ENCODE measurements at regions not wholly inside any gene's neighbourhood (a gene's known extent, or its start where the extent isn't known, plus 50 kb on each side); places are given as distances from the start of the nearest gene placed in this dataset.

- no peak overlapping the region for H3K4me3 ChIP-seq (replicated peaks in 1 of 4; ENCODE audit: control extremely low read depth in 1 of 4, insufficient read depth in 1 of 4, low read depth in 3 of 4, low read length in 4 of 4)
- H3K9me3 ChIP-seq (ENCODE audit: control insufficient read depth, insufficient read depth, low read depth, low read length): no peaks in the 10 kb centered on the region
- H2AFZ ChIP-seq (ENCODE audit: low read length): no peak overlapping the region
- no peak overlapping the region for H3K9ac ChIP-seq (ENCODE audit: insufficient read depth, low read length)
- DNase-seq (ENCODE audit: low read depth in 2 of 2): peak in 1 of 2 donors; percentile 74
- no peak for TF ChIP-seq EZH2 (IDR thresholded peaks at IDR 0.05; ENCODE audit: low read length, missing control alignments)
- TF ChIP-seq, protein P1, sequence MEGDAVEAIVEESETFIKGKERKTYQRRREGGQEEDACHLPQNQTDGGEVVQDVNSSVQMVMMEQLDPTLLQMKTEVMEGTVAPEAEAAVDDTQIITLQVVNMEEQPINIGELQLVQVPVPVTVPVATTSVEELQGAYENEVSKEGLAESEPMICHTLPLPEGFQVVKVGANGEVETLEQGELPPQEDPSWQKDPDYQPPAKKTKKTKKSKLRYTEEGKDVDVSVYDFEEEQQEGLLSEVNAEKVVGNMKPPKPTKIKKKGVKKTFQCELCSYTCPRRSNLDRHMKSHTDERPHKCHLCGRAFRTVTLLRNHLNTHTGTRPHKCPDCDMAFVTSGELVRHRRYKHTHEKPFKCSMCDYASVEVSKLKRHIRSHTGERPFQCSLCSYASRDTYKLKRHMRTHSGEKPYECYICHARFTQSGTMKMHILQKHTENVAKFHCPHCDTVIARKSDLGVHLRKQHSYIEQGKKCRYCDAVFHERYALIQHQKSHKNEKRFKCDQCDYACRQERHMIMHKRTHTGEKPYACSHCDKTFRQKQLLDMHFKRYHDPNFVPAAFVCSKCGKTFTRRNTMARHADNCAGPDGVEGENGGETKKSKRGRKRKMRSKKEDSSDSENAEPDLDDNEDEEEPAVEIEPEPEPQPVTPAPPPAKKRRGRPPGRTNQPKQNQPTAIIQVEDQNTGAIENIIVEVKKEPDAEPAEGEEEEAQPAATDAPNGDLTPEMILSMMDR (conservative IDR thresholded peaks at IDR 0.05 in 1 of 2, IDR thresholded peaks at IDR 0.05 in 1 of 2; ENCODE audit: low read depth in 1 of 2, low read length in 2 of 2): no peak
- no peaks in the 10 kb centered on the region for H3K4me1 ChIP-seq (ENCODE audit: control insufficient read depth, extremely low read depth, insufficient read depth, low read length)
- peaks cover 3% of the 10 kb centered on the region for H3K27me3 ChIP-seq (ENCODE audit: control insufficient read depth, insufficient read depth, low read length)
- H3K79me2 ChIP-seq (ENCODE audit: control insufficient read depth, insufficient read depth, low read length): no peaks in the 10 kb centered on the region
- H3K27ac ChIP-seq (ENCODE audit: insufficient read depth, low read length): no peak overlapping the region
- no peak overlapping the region for H3K4me2 ChIP-seq (ENCODE audit: extremely low read depth, insufficient read depth, low read length)
- no peaks in the 10 kb centered on the region for H4K20me1 ChIP-seq (ENCODE audit: control insufficient read depth, extremely low read depth, insufficient read depth, low read length)
- H3K36me3 ChIP-seq (ENCODE audit: control insufficient read depth, insufficient read depth, low read length): no peaks in the 10 kb centered on the region
Measured at GRCh38 chr11:106271686-106272085, 194.2 kb downstream of the AASDHPPT start.

DNA sequence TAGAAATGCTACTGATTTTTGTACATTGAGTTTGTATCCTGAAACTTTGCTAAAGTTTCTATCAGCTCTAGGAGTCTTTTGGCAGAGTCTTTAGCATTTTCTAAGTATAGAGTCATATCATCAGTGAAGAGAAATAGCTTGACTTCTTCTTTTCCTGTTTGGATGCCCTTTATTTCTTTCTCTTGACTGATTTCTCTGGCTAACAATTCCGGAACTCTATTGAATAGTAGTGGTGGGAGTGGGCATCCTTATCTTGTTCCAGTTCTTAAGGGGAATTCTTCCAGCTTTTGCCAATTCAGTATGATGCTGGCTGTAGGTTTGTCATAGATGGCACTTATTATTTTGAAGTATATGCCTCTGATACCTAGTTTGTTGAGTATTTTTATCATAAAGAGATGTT is 197.7 kb downstream of the AASDHPPT start:
- Histone ChIP-seq H2AFZ (ENCODE audit: low read length) (no peak overlapping the region), H3K4me3 (replicated peaks in 1 of 4; ENCODE audit: control extremely low read depth in 1 of 4, insufficient read depth in 1 of 4, low read depth in 3 of 4, low read length in 4 of 4) (no peak overlapping the region), H3K4me2 (ENCODE audit: extremely low read depth, insufficient read depth, low read length) (no peak overlapping the region), H3K36me3 (ENCODE audit: control insufficient read depth, insufficient read depth, low read length) (no peaks in the 10 kb centered on the region), H3K4me1 (ENCODE audit: control insufficient read depth, extremely low read depth, insufficient read depth, low read length) (no peaks in the 10 kb centered on the region), H3K79me2 (ENCODE audit: control insufficient read depth, insufficient read depth, low read length) (no peaks in the 10 kb centered on the region), H4K20me1 (ENCODE audit: control insufficient read depth, extremely low read depth, insufficient read depth, low read length) (no peaks in the 10 kb centered on the region), H3K9me3 (ENCODE audit: control insufficient read depth, insufficient read depth, low read depth, low read length) (no peaks in the 10 kb centered on the region), H3K27me3 (ENCODE audit: control insufficient read depth, insufficient read depth, low read length) (peaks cover 3% of the 10 kb centered on the region), H3K9ac (ENCODE audit: insufficient read depth, low read length) (no peak overlapping the region), H3K27ac (ENCODE audit: insufficient read depth, low read length) (no peak overlapping the region)
- TF ChIP-seq EZH2 (IDR thresholded peaks at IDR 0.05; ENCODE audit: low read length, missing control alignments): no peak
- TF ChIP-seq, protein P1 (conservative IDR thresholded peaks at IDR 0.05 in 1 of 2, IDR thresholded peaks at IDR 0.05 in 1 of 2; ENCODE audit: low read depth in 1 of 2, low read length in 2 of 2): no peak
- DNase-seq (ENCODE audit: low read depth in 2 of 2): peak in 1 of 2 donors; percentile 62

DNA sequence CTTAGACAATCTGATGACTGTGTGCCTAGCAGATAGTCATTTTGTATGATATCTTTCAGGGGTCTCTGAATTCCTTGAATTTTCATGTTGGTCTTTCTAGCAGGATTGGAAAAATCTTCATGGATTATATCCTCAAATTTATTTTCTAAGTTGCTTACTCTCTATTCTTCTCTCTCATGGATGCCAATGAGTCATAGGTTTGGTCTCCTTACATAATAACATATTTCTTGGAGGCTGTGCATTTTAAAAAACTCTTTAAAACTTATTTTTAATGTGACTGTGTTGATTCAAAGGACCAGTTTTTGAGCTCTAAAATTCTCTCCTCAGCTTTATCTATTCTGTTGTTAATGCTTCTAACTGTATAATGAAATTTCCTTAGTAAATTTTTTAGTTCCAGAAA is 198.7 kb downstream of the AASDHPPT start:
- H3K4me1 ChIP-seq (ENCODE audit: control insufficient read depth, extremely low read depth, insufficient read depth, low read length): no peaks in the 10 kb centered on the region
- H3K36me3 ChIP-seq (ENCODE audit: control insufficient read depth, insufficient read depth, low read length): no peaks in the 10 kb centered on the region
- H3K27me3 ChIP-seq (ENCODE audit: control insufficient read depth, insufficient read depth, low read length): peaks cover 3% of the 10 kb centered on the region
- H2AFZ ChIP-seq (ENCODE audit: low read length): no peak overlapping the region
- no peak for TF ChIP-seq EZH2 (IDR thresholded peaks at IDR 0.05; ENCODE audit: low read length, missing control alignments)
- TF ChIP-seq, protein P1 (conservative IDR thresholded peaks at IDR 0.05 in 1 of 2, IDR thresholded peaks at IDR 0.05 in 1 of 2; ENCODE audit: low read depth in 1 of 2, low read length in 2 of 2): no peak
- H3K4me3 ChIP-seq (replicated peaks in 1 of 4; ENCODE audit: control extremely low read depth in 1 of 4, insufficient read depth in 1 of 4, low read depth in 3 of 4, low read length in 4 of 4): no peak overlapping the region
- H3K27ac ChIP-seq (ENCODE audit: insufficient read depth, low read length): no peak overlapping the region
- H3K4me2 ChIP-seq (ENCODE audit: extremely low read depth, insufficient read depth, low read length): no peak overlapping the region
- no peaks in the 10 kb centered on the region for H4K20me1 ChIP-seq (ENCODE audit: control insufficient read depth, extremely low read depth, insufficient read depth, low read length)
- H3K9ac ChIP-seq (ENCODE audit: insufficient read depth, low read length): no peak overlapping the region
- no peaks in the 10 kb centered on the region for H3K79me2 ChIP-seq (ENCODE audit: control insufficient read depth, insufficient read depth, low read length)
- DNase-seq (ENCODE audit: low read depth in 2 of 2): peak; percentile 23 to 44
- H3K9me3 ChIP-seq (ENCODE audit: control insufficient read depth, insufficient read depth, low read depth, low read length): no peaks in the 10 kb centered on the region
